Activated CD8-positive, alpha-beta T cell treated with anti-CD3 and anti-CD28 coated beads for 36 hours (primary cell): ENCODE measurements at regions not wholly inside any gene's neighbourhood (a gene's known extent, or its start where the extent isn't known, plus 50 kb on each side); places are given as distances from the start of the nearest gene placed in this dataset.

Experiments
- ATAC-seq: fragments of 200-7000 bp; cut with Tn5 transposase; one replicate; pipeline ENCODE4 v1.10.0; 2021; ENCODE audit warnings: mild to moderate bottlenecking, moderate library complexity
- CTCF ChIA-PET: fragments of 350-600 bp; sonication (Branson Sonifier 250); formaldehyde crosslinking; loops from one replicate; lab custom pipeline; 2021; ENCODE audit warnings: antibody characterized with exemption; lab: Charles Lee
- POLR2A ChIA-PET: fragments of 350-600 bp; sonication (Branson Sonifier 250); formaldehyde crosslinking; loops from one replicate; lab custom pipeline; 2021; ENCODE audit warnings: antibody characterized with exemption; lab: Charles Lee
- DNase-seq: peaks from one replicate; pipeline ENCODE4 v3.0.0-alpha.2; 2020
- H3K27ac Mint-ChIP-seq: one replicate; pipeline ENCODE4 v1.8.0; 2021; ENCODE audit warnings: mild to moderate bottlenecking, mixed read lengths
- H3K27me3 Mint-ChIP-seq: one replicate; pipeline ENCODE4 v1.8.0; 2021; ENCODE audit warnings: mixed read lengths
- H3K36me3 Mint-ChIP-seq: one replicate; pipeline ENCODE4 v1.8.0; 2021; ENCODE audit warnings: low read depth, mixed read lengths
- H3K4me1 Mint-ChIP-seq: one replicate; pipeline ENCODE4 v1.8.0; 2021; ENCODE audit warnings: low read depth, mixed read lengths
- H3K4me3 Mint-ChIP-seq: one replicate; pipeline ENCODE4 v1.8.0; 2021; ENCODE audit warnings: mild to moderate bottlenecking, moderate library complexity, mixed read lengths
- H3K9me3 Mint-ChIP-seq: one replicate; pipeline ENCODE4 v1.8.0; 2021; ENCODE audit warnings: mixed read lengths
- intact Hi-C: fragments of 100-400 bp; cut with micrococcal nuclease; formaldehyde crosslinking; loops from one replicate; pipeline ENCODE4 v1.10.0; 2022
- TF ChIP-seq, protein P1 (sequence below): fragments of 200-600 bp; IDR thresholded peaks from one replicate; pipeline ENCODE4 v1.8.0; 2022; ENCODE audit warnings: antibody characterized with exemption, mild to moderate bottlenecking

GRCh38 chr10:43929122-43929521 lies 280.4 kb upstream of the ZNF32 start:
- H3K36me3 Mint-ChIP-seq, result no peaks in the 10 kb centered on the region
- intact Hi-C loops, result no loop called here
- H3K27me3 Mint-ChIP-seq, result peaks cover 3% of the 10 kb centered on the region
- no peak for ATAC-seq
- no peaks in the 10 kb centered on the region for H3K9me3 Mint-ChIP-seq
- DNase-seq, result no peak
- ChIA-PET POLR2A (no interaction called here), CTCF (no interaction called here)
- H3K4me1 Mint-ChIP-seq, result no peaks in the 10 kb centered on the region
- TF ChIP-seq, protein P1, sequence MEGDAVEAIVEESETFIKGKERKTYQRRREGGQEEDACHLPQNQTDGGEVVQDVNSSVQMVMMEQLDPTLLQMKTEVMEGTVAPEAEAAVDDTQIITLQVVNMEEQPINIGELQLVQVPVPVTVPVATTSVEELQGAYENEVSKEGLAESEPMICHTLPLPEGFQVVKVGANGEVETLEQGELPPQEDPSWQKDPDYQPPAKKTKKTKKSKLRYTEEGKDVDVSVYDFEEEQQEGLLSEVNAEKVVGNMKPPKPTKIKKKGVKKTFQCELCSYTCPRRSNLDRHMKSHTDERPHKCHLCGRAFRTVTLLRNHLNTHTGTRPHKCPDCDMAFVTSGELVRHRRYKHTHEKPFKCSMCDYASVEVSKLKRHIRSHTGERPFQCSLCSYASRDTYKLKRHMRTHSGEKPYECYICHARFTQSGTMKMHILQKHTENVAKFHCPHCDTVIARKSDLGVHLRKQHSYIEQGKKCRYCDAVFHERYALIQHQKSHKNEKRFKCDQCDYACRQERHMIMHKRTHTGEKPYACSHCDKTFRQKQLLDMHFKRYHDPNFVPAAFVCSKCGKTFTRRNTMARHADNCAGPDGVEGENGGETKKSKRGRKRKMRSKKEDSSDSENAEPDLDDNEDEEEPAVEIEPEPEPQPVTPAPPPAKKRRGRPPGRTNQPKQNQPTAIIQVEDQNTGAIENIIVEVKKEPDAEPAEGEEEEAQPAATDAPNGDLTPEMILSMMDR, result no peak
- H3K4me3 Mint-ChIP-seq, result no peak overlapping the region
- H3K27ac Mint-ChIP-seq, result no peak overlapping the region

- CTCF ChIA-PET, result no interaction called here
- TF ChIP-seq, protein P1, result no peak
- Mint-ChIP-seq H3K27me3 (peaks cover 3% of the 10 kb centered on the region), H3K27ac (no peak overlapping the region), H3K9me3 (no peaks in the 10 kb centered on the region), H3K4me3 (no peak overlapping the region), H3K36me3 (no peaks in the 10 kb centered on the region), H3K4me1 (no peaks in the 10 kb centered on the region)
- ATAC-seq (no peak), DNase-seq (no peak)
- intact Hi-C loops, result no loop called here
- POLR2A ChIA-PET, result no interaction called here
Measured at GRCh38 chr10:43928425-43928968, 279.8 kb upstream of the ZNF32 start.

GRCh38 chr10:43926875-43927406 lies 278.3 kb upstream of the ZNF32 start:
- intact Hi-C loops, result no loop called here
- TF ChIP-seq, protein P1, result no peak
- Mint-ChIP-seq H3K4me3 (no peak overlapping the region), H3K4me1 (no peaks in the 10 kb centered on the region), H3K27me3 (peaks cover 3% of the 10 kb centered on the region), H3K9me3 (no peaks in the 10 kb centered on the region), H3K27ac (no peak overlapping the region), H3K36me3 (no peaks in the 10 kb centered on the region)
- CTCF ChIA-PET, result no interaction called here
- POLR2A ChIA-PET, result no interaction called here
- DNase-seq (no peak), ATAC-seq (no peak)

DNA sequence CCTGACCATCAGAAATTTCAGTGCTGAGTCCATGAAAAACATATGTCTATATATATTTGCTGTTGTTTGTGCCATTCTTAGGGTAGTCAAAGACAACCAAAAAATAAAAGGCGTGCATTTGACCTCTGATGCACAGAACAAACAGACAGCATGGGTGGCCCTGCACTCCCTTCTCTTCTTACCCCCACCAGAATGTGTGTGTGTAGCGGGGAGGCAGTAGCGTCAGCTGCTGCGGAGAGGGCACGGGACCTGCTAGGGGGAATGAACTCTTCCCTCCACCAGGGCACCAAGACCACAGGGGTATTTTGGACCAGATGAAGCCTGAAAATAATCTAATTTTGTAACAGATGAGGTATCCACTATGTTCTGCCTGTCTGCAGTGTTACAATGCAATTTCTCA lies 277.7 kb upstream of the ZNF32 start:
- ATAC-seq, result no peak
- ChIA-PET CTCF (no interaction called here), POLR2A (no interaction called here)
- Mint-ChIP-seq H3K4me3 (no peak overlapping the region), H3K36me3 (no peaks in the 10 kb centered on the region), H3K4me1 (no peaks in the 10 kb centered on the region), H3K9me3 (no peaks in the 10 kb centered on the region), H3K27me3 (peaks cover 3% of the 10 kb centered on the region), H3K27ac (no peak overlapping the region)
- no peak for DNase-seq
- TF ChIP-seq, protein P1, result no peak
- intact Hi-C loops, result no loop called here

- POLR2A ChIA-PET, result no interaction called here
- H3K9me3 Mint-ChIP-seq, result peaks cover 2% of the 10 kb centered on the region
- no peak overlapping the region for H3K27ac Mint-ChIP-seq
- TF ChIP-seq, protein P1, result no peak
- DNase-seq, result no peak
- H3K4me1 Mint-ChIP-seq, result no peaks in the 10 kb centered on the region
- H3K36me3 Mint-ChIP-seq, result no peaks in the 10 kb centered on the region
- intact Hi-C loops, result no loop called here
- ATAC-seq, result no peak
- CTCF ChIA-PET, result no interaction called here
- H3K4me3 Mint-ChIP-seq, result no peak overlapping the region
- H3K27me3 Mint-ChIP-seq, result peaks cover 3% of the 10 kb centered on the region
Measured at GRCh38 chr10:43925793-43926192, 277.1 kb upstream of the ZNF32 start.
